SJSA1 (cell line): ENCODE measurements at regions not wholly inside any gene's neighbourhood (a gene's known extent, or its start where the extent isn't known, plus 50 kb on each side); places are given as distances from the start of the nearest gene placed in this dataset.

Source experiments
- DNase-seq, 2 experiments: peaks; one replicate each; pipeline ENCODE4 v3.0.0-alpha.2; 2015 to 2020; ENCODE audit warnings: low spot score in 2 of 2, low read depth in 1 of 2
- H3K27ac ChIP-seq: fragments of 250-450 bp; sonication (Bioruptor Pico); 2 replicates; pipeline ENCODE4 v1.5.1; 2020; ENCODE audit warnings: mild to moderate bottlenecking, moderate library complexity
- H3K27me3 ChIP-seq: fragments of 250-450 bp; sonication (Bioruptor Pico); replicated peaks from 2 replicates; pipeline ENCODE4 v1.5.1; 2020; ENCODE audit warnings: mild to moderate bottlenecking, moderate library complexity
- H3K36me3 ChIP-seq: fragments of 250-450 bp; sonication (Bioruptor Pico); 2 replicates; pipeline ENCODE4 v1.5.1; 2020; ENCODE audit warnings: mild to moderate bottlenecking
- H3K4me1 ChIP-seq: fragments of 250-450 bp; sonication (Bioruptor Pico); replicated peaks from 2 replicates; pipeline ENCODE4 v1.6.1; 2021; ENCODE audit warnings: mild to moderate bottlenecking
- H3K4me3 ChIP-seq: fragments of 250-450 bp; sonication (Bioruptor Pico); 2 replicates; pipeline ENCODE4 v1.5.1; 2020; ENCODE audit warnings: mild to moderate bottlenecking
- H3K9me3 ChIP-seq: fragments of 250-450 bp; sonication (Bioruptor Pico); replicated peaks from 2 replicates; pipeline ENCODE4 v1.5.1; 2020; ENCODE audit warnings: mild to moderate bottlenecking

- no peaks in the 10 kb centered on the region for H3K9me3 ChIP-seq
- H3K27me3 ChIP-seq, result no peaks in the 10 kb centered on the region
- no peak for DNase-seq
- H3K36me3 ChIP-seq, result no peaks in the 10 kb centered on the region
- H3K4me1 ChIP-seq, result no peaks in the 10 kb centered on the region
- no peak overlapping the region for H3K4me3 ChIP-seq
- no peak overlapping the region for H3K27ac ChIP-seq
These were observed 143.2 kb downstream of the ATP6V1G3 start for GRCh38 chr1:198397208-198397808.

- H3K4me1 ChIP-seq, result peaks cover 10% of the 10 kb centered on the region
- H3K9me3 ChIP-seq, result no peaks in the 10 kb centered on the region
- no peak for DNase-seq
- no peak overlapping the region for H3K27ac ChIP-seq
- H3K27me3 ChIP-seq, result no peaks in the 10 kb centered on the region
- no peak overlapping the region for H3K4me3 ChIP-seq
- H3K36me3 ChIP-seq, result no peaks in the 10 kb centered on the region
These were observed 149.0 kb downstream of the ATP6V1G3 start for GRCh38 chr1:198391393-198392020.

GRCh38 chr1:198387587-198387986 lies 152.9 kb downstream of the ATP6V1G3 start:
- peak in 1 of 2 experiments; percentile 10 for DNase-seq
- Histone ChIP-seq H3K27me3 (no peaks in the 10 kb centered on the region), H3K9me3 (no peaks in the 10 kb centered on the region), H3K27ac (no peak overlapping the region), H3K36me3 (no peaks in the 10 kb centered on the region), H3K4me3 (no peak overlapping the region), H3K4me1 (peaks cover 10% of the 10 kb centered on the region)

DNA sequence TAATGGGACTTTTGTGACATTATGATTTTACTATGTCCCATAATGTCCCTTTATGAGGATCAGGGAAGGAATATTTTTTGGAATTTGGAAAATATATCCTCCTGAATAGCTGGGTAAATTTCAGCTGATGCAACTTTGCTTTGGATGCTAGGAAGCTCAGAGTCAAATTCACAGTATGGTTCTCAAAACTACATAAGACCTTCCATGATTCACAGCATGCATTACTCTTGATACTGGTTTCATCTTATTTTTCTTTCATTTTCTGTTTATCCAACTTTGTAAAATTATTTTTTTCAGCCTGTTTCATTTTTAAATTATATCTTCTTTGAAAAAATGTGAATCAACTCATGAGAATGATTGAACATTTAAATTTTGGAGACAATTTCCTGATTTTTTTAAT lies 160.2 kb downstream of the ATP6V1G3 start:
- Histone ChIP-seq H3K4me3 (no peak overlapping the region), H3K9me3 (no peaks in the 10 kb centered on the region), H3K27me3 (no peaks in the 10 kb centered on the region), H3K36me3 (no peaks in the 10 kb centered on the region), H3K27ac (no peak overlapping the region), H3K4me1 (no peaks in the 10 kb centered on the region)
- no peak for DNase-seq

DNA sequence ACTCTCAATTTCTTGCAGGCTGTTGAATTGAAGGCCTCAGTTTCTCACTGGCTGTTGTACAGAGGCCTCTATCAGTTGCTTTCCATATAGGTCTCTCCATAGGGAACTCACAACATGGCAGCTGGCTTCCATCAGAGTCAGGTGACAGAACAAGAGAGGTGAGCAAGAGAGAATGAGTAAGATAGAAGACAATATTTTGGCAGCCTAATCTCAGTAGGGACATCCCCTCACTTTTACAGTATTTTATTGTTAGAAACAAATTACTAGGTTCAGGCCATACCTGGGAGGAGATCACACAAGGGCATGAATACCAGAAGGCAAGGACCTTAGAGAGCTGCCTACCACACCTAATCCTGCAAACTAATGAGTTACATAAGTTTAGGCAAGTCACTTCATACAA lies 162.8 kb downstream of the ATP6V1G3 start:
- Histone ChIP-seq H3K4me3 (no peak overlapping the region), H3K27ac (no peak overlapping the region), H3K4me1 (no peaks in the 10 kb centered on the region), H3K36me3 (no peaks in the 10 kb centered on the region), H3K9me3 (no peaks in the 10 kb centered on the region), H3K27me3 (no peaks in the 10 kb centered on the region)
- DNase-seq, result no peak

GRCh38 chr1:198374288-198374687 lies 166.2 kb downstream of the ATP6V1G3 start:
- no peak overlapping the region for H3K4me3 ChIP-seq
- no peaks in the 10 kb centered on the region for H3K9me3 ChIP-seq
- H3K4me1 ChIP-seq, result no peaks in the 10 kb centered on the region
- H3K27ac ChIP-seq, result no peak overlapping the region
- no peaks in the 10 kb centered on the region for H3K27me3 ChIP-seq
- no peak for DNase-seq
- H3K36me3 ChIP-seq, result no peaks in the 10 kb centered on the region

DNA sequence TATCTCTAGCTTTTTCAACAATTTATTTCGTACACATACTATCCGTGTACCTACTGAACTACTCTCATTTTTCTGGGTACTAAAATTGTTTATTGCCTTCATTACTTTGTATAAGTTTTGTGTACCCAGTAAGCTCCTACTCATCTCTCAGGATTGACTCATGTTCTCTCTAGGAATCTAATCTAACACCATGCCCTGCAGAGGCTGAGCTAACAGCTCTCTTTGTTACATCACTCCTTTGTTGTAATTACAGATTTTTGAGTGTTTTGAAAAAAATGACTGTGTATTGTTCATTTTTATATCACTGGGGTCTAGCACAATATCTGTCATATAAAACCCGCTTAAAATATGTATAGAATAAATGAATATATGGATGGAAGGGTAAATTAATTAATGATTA lies 167.1 kb downstream of the ATP6V1G3 start:
- H3K27ac ChIP-seq, result no peak overlapping the region
- DNase-seq, result no peak
- H3K9me3 ChIP-seq, result no peaks in the 10 kb centered on the region
- H3K4me3 ChIP-seq, result no peak overlapping the region
- no peaks in the 10 kb centered on the region for H3K27me3 ChIP-seq
- H3K36me3 ChIP-seq, result no peaks in the 10 kb centered on the region
- H3K4me1 ChIP-seq, result no peaks in the 10 kb centered on the region
